ENCODE measurements at regions not wholly inside any gene's neighbourhood (a gene's known extent, or its start where the extent isn't known, plus 50 kb on each side); places are given as distances from the start of the nearest gene placed in this dataset.

DNA sequence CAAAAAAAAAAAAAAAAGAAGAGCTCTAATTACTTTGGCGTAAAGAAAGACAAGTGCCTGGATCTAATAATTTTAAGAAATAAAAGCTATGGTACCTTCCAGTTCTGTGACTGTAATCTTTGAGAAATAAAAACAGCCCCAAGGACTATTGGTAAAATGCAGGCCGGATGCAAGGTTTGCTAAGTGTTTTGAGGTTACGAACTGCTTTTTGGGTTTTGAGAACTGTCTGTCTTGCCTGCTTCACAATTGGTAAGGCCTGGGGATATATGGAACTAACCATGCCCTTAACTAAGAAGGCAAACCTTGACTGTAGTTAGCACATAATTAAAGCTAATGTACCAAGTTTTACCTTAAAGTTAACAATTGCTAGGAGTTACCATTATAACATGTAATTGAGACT is 388.4 kb upstream of the CBLB start:
- DNase-seq (ENCODE audit: low read depth in 2 of 2): no peak

DNA sequence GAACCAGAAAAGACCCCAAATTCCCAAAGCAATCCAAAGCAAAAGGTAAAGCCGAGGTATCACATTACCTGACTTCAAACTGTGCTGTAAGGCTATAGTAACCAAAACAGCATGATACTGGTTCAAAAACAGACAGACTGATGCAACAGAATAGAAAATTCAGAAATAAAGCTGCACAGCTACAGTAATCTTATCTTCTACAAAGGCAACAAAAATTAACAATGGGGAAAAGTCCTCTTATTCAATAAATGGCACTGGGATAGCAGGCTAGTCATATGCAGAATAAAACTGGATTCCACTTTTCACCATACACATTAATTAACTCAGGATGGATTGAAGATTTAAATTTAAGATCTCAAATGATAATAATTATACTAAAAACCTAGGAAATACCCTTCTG is 392.6 kb upstream of the CBLB start:
- DNase-seq (ENCODE audit: low read depth in 2 of 2): no peak

DNA sequence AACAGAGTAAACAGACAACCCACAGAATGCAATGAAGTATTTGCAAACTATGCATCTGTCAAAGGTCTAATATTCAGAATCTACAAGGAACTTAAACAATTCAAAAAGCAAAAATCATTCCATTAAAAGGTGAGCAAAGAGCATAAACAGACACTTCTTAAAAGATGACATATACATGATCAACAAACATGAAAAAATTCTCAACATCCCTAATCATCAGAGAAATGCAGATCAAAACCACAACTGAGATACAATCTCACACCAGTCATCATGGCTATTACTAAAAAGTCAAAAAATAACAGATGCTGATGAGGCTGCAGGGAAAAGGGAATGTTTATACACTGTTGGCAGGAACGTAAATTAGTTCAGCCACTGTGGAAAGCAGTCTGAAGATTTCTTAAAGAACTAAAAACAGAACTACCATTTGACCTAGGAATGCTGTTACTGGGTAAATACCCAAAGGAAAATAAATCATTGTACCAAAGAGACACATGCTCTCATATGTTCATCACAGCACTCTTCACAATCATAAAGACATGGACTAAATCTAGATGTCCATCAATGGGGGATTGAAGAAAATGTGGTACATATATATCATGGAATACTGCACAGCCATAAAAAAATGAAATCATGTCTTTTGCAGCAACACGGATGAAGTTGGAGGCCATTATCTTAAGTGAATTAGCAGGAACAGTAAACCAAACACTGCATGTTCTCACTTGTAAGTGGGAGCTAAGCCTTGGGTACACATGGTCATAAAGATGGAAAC is 393.3 kb upstream of the CBLB start:
- DNase-seq (ENCODE audit: low read depth in 2 of 2): no peak

DNA sequence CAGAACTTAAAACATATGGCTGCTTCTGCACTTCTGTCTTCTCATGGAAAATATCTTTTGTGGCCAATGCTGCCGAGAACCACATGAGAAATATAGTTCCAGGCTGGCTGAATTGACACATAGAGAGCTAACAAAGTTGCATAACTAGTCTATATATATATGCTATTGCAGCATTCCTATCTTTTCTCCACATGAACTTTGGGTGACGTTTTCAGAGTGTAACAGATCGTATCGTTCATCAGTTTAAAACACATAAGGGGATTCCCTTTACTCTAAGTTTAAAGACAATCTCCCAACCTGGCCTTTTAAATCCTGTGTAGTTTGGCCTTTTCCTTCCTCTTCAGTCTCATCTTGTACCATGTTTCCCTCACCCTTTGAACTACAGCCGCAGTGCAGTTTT is 394.2 kb upstream of the CBLB start:
- DNase-seq (ENCODE audit: low read depth in 2 of 2): no peak

DNA sequence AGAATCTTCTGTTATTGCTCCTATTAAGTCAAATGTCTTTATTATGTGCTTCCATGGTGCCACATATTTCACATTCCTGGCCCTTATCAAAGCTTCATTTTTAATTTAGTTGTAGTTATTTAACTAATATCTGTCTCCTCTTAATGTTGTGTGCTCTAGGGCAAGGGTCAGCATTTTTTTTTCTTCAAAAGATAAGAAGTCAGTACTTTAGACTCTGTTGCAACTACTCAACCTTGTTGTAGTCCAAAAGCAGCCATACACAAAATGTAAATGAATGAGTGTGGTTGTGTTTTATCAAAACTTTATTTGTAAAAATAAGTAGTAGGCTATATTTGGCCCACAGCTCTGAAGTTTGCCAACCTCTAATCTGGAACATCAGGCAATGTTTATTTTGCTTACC is 394.7 kb upstream of the CBLB start:
- DNase-seq (ENCODE audit: low read depth in 2 of 2): no peak

DNA sequence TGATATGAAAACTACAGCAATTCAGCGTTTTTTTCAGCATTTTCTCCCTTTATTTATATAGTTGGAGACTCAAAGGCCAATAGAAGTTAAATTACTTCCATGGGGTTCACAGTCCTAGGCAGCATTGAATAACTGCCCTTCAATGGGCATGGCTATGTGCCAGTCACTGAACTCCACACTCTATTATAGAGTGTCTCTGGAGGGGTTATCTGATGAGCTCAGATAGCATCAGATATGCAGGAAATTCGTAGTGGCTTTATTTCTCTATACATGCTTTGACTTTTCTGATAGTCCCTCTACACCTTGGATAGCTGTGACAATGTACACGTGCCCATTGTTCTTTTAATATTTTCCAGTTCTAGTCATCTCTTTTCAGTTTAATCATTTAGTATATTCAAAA is 396.9 kb upstream of the CBLB start:
- no peak for DNase-seq (ENCODE audit: low read depth in 2 of 2)

DNA sequence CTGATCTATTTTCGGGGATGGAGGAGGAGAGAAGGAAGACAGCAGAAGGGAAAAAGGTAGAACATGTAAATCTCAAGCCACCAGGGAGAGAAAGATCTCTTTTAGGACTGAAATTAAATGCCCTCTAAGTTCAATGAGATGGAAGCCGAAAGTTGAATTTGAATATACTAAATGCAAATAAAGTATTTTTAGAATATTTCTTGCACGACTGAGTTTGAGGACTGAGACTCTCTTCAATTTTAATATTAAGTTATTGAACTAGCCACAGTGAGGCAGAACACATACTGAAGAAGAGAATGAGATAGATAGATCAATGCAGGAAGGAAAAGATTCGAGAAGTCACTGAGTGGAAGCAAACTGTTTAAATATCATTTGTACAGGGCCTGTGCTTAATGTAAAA is 399.9 kb upstream of the CBLB start:
- no peak for DNase-seq (ENCODE audit: low read depth in 2 of 2)

DNA sequence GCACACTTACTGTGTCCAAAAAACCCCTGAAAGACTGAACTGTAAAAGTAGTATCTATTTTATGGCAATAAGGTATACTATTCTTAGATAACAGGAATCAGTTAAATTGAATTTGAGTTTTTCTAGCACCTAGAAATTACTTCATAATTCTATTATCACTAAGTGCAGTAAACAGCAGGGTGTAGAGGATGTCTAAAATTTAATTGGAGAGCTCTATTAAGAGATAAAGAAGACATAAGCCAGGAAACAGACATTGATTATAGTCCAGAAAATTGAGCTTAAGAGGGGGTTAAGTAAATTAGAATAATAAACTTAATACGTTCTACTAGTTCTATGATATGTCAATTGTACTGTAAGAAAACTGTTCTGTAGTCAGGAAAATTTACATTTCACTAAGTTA is 403.5 kb upstream of the CBLB start:
- no peak for DNase-seq (ENCODE audit: low read depth in 2 of 2)

DNA sequence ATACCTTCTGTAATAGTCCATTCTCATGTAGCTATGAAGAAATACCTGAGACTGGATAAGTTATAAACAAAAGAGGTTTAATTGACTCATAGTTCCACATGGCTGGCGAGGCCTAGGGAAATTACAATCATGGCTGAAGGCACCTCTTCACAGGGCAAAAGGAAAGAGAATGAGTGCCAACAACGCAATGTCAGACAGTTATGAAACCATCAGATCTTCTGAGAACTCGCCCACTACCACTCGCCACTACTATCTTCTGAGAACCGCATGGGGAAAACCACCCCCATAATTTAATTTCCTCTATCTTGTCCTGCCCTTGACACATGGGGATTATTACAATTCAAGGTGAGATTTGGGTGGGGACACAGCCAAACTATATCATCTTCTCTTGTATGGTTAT is 406.8 kb upstream of the CBLB start:
- DNase-seq (ENCODE audit: low read depth in 2 of 2): no peak

DNA sequence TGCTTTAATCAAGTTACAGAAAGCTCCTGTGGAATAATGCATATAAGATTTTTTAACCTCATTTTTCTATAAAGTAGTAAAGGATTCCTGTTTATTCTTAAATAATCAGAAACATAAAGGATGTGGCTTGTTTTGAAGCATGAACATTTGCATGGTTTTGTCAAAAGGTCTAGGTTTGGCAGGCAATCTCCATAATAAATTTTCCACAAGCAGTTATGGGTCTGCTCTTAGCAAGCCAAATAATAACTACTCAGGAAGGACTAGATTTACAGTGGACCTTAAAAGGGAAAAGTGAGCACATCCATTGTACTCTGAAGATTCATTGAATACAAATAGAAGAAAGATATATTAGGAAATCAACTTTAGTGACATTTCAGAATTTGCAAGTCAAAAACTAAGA is 407.3 kb upstream of the CBLB start:
- no peak for DNase-seq (ENCODE audit: low read depth in 2 of 2)

DNA sequence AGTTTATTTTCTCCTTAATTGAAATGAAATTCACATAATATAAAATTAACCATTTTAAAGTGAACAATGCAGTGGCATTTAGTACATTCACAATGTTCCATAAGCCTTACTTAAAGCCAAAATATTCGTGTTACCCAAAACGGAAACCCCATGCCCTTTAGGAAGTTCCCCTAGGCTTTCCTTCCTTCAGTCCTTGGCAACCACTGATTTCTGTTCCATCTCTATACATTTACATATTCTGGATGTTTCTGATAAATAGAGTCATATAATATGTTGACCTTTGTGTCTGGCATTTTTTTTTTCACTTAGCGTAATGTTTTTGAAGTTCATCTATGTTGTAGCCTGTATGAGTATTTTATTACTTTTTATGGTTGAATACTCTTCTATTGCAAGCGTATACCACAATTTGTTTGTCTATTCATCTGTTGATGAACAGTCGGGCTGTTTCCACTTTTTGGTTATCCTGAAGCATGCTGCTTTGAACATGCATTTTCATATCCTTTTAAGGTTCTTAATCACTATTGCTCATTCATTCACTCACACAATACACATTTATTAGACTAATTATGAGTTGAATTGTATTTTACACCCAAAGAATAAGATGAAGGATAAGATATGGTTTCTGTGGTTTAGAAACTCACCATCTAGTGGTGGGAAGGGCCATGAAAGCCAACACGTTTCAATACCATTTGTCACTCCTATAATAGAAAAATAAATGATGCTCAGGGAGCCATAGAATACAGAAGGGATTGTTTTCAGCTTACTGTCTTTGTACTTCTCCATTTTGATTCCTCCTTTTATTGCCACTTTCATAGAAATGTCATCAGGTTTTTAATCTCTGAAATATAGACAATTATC is 408.2 kb upstream of the CBLB start:
- no peak for DNase-seq (ENCODE audit: low read depth in 2 of 2)

DNA sequence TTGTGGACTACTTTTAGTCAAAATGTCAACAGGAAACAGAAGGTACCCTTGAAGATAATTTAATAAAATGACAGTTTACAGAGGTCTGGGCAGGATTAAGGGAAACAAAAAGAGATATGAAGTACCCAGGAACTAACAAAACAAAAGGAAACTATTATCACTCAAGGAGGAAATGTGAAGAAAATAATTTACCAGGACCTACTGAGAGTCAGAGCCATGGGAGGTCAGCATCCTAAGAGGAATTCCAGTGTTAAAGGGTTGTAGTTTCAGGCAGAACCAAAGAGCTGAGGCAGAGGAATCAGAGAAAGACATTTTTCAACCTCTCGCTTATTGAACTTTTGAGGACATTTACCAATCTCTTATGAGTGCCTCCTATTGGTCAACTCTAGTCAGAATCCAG is 408.9 kb upstream of the CBLB start:
- no peak for DNase-seq (ENCODE audit: low read depth in 2 of 2)

DNA sequence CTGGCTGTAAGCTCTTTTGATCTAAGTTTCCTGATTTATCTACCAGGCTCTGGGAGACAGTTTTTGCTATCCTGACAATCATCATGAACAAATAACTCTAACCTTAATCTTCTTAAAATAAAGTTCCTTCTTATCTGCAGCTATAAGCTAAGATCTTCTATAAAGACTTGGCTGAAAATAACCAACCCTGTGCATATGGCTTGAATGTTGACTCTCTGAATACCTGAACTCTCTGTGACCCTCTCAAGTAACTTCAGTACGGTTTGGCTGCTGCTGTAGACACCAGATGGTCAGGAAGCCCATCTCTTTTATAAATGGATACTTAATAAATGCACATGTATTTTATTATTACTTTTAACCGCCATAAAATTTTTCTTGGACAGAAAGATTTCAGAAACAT is 412.4 kb upstream of the CBLB start:
- no peak for DNase-seq (ENCODE audit: low read depth in 2 of 2)

DNA sequence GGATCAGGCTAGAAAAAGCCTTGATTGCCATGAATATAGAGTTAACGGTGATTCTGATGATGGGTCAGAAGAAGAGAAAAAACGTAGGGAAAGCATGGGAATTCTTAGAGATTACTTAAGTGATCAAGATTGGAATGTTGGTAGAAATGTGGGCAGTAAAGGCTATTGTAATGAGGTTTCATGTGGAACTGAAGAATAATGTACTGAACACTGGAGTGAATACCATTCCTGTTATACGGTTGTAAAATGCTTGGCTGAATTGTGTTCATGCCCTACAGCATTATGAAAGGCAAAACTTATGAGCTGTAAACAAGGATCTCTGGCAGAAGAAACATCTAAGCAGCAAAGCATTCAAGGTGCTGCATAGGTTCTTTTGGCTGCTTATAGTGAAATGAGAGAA is 414.1 kb upstream of the CBLB start:
- no peak for DNase-seq (ENCODE audit: low read depth in 2 of 2)

DNA sequence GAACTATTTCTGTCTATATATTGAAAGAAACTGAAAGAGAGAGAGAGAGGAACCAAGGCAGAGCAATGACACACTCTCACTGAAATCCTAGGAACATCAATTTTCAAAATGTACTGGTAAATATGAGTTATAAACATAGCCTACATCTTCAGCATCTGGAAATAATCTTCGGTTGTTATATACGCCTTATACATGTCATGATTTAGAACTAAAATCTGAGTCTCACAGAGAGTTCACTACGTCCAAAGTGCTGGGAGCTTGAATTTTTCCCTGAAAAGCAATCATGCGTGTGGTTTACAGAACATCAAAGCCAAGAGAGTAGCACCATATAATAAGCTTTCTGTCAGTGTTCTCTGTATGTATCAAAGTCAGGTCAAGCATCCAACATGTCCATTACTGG is 420.0 kb upstream of the CBLB start:
- no peak for DNase-seq (ENCODE audit: low read depth in 2 of 2)

DNA sequence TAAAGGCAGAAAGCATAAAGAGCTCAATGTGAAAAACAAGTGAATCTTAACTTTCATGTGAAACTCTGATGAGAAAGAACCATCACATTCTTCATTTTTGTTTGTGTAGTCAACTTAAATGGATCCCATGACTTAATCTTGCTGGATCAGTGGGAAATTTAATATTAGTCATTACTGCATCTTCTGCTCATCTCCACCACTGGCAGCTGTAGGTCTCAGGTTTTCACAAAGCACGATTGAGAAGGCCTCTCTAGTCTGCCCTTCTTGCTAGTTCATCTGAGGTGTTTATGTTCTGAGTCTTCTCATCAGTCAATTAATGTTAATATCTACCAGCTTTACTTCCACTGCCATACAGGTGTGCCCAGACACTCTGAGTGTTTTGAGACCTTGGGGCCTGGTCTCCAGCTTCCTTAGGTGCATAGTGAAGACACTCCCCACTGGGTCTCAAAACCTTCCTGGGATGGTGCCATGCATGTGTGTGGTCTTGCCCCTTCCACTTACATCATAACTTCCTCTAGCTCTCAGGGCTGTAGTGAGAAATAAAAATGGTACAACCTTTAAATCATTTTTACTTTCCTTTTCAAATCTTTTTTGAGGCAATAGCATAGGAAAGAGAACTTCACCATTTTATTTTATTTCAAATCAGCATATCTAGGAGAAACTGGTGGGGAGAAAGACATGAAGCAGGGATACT is 421.6 kb upstream of the CBLB start:
- DNase-seq (ENCODE audit: low read depth in 2 of 2): no peak

DNA sequence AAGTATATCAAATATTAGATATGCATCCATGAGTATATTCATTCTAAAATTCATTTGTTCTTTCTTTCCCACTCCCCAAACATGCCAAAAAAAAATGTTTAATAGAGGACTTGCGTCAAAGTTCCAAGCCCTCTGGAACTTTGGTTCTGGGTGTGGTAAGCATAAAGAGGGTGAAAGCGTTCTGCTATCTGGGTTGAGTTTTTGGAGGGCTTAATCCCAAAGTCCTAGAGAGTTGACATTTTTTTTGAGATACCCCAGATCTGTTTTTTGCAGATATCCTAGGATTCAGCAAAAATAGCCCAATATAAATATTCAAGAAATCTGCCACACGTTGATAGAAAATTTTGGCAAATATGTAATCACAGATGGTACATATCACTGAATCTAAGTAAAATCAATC is 424.3 kb upstream of the CBLB start:
- no peak for DNase-seq (ENCODE audit: low read depth in 2 of 2)

DNA sequence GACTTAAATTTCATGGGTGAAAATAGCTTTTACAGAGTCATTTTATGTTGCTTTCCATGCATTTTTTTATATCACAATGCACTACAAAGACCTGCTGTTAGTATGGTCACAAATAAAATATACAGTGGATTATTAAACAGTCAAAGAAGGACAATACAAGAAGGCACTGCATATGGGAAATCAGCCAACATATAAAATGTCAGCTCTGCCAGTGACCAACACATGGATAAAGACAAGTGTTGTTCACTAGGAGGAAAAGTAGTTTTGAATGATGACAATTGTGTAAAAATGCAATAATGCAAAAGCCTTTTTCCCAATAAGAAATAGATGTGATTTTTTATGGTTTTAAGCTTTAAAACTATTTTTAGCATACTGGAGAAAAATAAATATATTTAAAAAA is 425.3 kb upstream of the CBLB start:
- DNase-seq (ENCODE audit: low read depth in 2 of 2): no peak

DNA sequence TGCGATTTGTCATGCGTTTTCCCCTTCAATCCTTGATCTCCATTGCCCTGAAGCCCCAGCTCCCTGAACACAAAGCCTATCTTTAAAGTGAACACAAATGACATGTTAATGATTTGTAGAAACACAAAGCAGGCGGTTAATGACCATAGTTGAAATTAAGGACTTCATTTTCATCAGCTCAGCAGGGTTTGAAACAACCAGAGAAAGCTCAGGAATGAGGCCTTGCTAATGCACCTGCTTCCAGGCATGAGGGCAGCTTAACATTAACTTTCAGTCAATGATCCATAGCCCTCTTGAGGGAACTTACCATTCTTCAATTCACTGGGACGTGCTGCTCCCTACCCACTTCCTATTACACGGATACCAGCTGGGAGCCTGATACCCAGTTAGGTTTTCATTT is 427.2 kb upstream of the CBLB start:
- no peak for DNase-seq (ENCODE audit: low read depth in 2 of 2)

DNA sequence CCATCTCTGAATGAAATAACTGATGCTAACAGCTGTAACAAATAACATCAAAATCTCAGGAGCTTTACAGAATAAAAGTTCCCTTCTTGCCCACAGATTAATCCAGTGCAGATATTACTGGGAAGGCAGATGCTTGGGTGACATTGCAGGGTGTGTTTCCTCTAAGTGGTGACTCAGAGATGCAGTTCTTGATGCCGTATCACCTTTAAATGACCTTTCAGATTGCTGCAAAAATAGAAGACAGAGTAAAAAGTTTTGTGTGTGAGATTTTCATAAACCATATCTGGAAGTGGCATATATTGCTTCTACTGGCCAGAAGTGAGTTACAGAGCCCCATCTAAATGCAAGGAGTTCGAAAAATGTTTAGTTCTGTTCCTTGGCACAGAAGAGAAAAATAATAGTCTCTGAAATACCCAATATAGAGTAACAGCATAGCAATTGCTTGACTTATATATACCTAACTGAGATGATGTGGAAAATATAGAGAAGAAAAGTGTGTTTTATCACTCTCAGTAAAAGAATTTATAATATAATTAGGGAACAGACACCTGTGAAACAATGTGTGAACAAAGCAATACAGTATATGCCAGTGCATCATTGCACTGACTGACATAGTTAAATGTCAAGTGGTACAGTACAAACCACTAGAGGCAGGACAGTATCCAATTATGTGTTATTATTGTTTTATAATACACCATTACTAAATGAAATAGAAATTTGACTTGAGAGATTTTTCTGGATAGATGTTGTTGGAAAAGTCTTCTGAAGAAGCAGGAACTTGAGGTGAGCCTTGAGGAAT is 430.7 kb upstream of the CBLB start:
- no peak for DNase-seq (ENCODE audit: low read depth in 2 of 2)

DNA sequence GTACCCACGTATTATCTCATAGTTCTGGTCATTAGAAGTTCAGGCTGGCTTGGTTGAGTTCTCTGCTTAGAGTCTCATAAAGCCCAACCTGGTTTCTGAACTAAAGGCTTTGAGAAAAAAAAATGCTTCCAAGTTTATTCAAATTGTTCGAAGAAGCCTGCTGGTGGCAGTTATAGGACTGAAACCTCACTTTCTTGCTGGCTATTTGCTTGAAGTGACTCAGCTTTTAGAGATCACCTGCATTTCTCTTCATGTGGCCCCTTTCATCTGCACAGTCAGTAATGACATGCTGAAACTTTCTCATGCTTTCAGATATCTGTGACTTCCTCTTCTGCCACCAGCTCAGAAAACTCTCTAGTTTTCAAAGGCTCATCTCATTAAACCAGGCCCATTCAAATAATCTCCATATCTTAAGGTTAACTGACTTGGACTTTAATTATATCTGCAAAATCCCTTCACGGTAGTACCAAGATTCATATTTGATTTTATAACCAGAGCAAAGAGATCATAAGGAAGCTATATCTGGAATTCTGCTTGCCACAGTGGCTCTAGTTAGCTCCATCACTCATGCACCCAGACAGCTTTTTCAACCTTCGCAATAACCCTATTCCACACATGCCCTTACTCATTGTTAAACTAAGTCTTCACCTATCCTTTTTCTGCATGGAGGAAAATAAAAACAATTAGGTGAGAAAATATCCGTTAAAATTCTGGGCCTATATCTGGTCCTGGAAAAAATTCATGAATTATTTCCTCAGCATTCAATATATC is 433.8 kb upstream of the CBLB start:
- DNase-seq (ENCODE audit: low read depth in 2 of 2): no peak

Data from dermis microvascular lymphatic vessel endothelial cell (primary cell).